NB4 (cell line): ENCODE measurements at regions not wholly inside any gene's neighbourhood (a gene's known extent, or its start where the extent isn't known, plus 50 kb on each side); places are given as distances from the start of the nearest gene placed in this dataset.
"Not testable (repeated sequence)": the region's sequence is repeated elsewhere in the genome, so short reads cannot be mapped to it uniquely, and the experiment has no call there.

Source experiments
- DNase-seq: peaks from one replicate; pipeline ENCODE4 v3.0.0; 2010; ENCODE audit warnings: low read depth
- H3K4me3 ChIP-seq: one replicate; pipeline ENCODE4 v1.5.1; 2011; ENCODE audit warnings: mild to moderate bottlenecking, low read depth, low read length, moderate library complexity
- MYC ChIP-seq: IDR thresholded peaks from 2 replicates; pipeline ENCODE4 v1.6.1; 2011; ENCODE audit warnings: low read depth, low read length
- POLR2A ChIP-seq: IDR thresholded peaks from 2 replicates; pipeline ENCODE4 v1.6.1; 2011; ENCODE audit warnings: mild to moderate bottlenecking; ENCODE audit not compliant: insufficient read length; ENCODE audit errors: extremely low read depth
- TF ChIP-seq, protein P1 (sequence below): IDR thresholded peaks from one replicate; pipeline ENCODE4 v1.5.1; 2012; ENCODE audit warnings: low read depth, low read length
- TF ChIP-seq, protein P2 (sequence below): IDR thresholded peaks from 2 replicates; pipeline ENCODE4 v1.6.1; 2011; ENCODE audit warnings: low read depth, low read length

DNA sequence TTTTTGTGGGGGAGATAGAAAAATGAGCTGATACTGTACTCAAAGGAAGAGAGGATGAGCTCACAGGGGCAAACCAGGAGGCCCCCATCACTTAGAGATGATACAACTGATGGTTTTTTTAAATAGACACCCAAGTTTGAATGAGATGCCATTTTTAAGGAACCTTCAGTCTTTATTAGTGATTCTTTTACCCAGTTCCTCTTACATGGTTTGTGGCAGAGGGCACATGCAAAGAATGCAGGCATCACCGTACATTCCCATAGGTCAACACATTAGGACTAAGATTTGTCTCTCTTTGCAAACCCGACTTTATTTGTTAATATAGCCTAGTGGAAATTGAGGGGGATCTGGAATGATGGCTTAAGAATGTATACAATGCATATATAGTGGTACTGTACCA, 250.9 kb downstream of the ASXL3 start:
- no peak for DNase-seq
- TF ChIP-seq, protein P1, sequence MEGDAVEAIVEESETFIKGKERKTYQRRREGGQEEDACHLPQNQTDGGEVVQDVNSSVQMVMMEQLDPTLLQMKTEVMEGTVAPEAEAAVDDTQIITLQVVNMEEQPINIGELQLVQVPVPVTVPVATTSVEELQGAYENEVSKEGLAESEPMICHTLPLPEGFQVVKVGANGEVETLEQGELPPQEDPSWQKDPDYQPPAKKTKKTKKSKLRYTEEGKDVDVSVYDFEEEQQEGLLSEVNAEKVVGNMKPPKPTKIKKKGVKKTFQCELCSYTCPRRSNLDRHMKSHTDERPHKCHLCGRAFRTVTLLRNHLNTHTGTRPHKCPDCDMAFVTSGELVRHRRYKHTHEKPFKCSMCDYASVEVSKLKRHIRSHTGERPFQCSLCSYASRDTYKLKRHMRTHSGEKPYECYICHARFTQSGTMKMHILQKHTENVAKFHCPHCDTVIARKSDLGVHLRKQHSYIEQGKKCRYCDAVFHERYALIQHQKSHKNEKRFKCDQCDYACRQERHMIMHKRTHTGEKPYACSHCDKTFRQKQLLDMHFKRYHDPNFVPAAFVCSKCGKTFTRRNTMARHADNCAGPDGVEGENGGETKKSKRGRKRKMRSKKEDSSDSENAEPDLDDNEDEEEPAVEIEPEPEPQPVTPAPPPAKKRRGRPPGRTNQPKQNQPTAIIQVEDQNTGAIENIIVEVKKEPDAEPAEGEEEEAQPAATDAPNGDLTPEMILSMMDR = no peak
- TF ChIP-seq MYC (no peak), POLR2A (no peak)
- TF ChIP-seq, protein P2, sequence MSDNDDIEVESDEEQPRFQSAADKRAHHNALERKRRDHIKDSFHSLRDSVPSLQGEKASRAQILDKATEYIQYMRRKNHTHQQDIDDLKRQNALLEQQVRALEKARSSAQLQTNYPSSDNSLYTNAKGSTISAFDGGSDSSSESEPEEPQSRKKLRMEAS = no peak
- no peak overlapping the region for H3K4me3 ChIP-seq

DNA sequence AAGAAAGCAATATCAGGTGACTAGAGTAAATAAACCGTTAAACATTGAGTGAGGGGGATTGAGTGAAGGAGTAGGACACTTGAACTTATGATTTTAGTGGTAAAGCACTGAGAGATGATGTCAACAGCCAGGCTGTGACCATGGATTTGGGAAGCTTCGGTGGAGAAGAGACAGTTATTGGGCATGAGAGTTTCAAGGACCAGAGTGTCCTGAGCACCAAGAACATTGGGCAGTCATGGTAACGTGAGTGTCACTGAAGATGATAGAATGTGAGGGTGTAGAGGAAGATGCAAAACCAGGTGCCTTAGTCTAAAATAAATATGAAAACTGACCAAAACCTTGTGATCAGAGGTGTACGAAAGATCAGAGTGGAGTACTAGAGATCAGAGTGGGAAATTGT, 248.1 kb downstream of the ASXL3 start:
- DNase-seq = no peak
- TF ChIP-seq, protein P2 = no peak
- TF ChIP-seq MYC (no peak), POLR2A (no peak)
- TF ChIP-seq, protein P1 = no peak
- no peak overlapping the region for H3K4me3 ChIP-seq

DNA sequence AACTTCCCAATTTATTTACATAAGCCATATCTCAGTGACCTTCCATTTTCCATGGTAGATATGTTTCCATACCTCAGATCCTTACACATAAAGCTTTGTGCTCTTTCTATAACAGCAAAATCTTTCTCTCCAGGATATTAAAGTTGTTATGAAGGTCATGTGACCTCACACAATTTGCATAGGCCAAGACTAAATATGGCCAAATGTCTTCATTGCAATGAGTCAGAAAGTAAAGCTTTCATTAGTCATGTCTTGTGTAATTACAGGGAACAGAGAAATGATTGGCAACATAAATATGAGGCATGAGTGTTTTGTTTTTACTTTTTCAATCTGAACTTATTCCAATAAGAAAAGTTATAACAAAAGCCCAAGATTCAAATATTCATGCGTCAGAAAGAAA, 243.5 kb downstream of the ASXL3 start:
- no peak for DNase-seq
- TF ChIP-seq, protein P2 = no peak
- TF ChIP-seq MYC (no peak), POLR2A (no peak)
- TF ChIP-seq, protein P1 = no peak
- no peak overlapping the region for H3K4me3 ChIP-seq

DNA sequence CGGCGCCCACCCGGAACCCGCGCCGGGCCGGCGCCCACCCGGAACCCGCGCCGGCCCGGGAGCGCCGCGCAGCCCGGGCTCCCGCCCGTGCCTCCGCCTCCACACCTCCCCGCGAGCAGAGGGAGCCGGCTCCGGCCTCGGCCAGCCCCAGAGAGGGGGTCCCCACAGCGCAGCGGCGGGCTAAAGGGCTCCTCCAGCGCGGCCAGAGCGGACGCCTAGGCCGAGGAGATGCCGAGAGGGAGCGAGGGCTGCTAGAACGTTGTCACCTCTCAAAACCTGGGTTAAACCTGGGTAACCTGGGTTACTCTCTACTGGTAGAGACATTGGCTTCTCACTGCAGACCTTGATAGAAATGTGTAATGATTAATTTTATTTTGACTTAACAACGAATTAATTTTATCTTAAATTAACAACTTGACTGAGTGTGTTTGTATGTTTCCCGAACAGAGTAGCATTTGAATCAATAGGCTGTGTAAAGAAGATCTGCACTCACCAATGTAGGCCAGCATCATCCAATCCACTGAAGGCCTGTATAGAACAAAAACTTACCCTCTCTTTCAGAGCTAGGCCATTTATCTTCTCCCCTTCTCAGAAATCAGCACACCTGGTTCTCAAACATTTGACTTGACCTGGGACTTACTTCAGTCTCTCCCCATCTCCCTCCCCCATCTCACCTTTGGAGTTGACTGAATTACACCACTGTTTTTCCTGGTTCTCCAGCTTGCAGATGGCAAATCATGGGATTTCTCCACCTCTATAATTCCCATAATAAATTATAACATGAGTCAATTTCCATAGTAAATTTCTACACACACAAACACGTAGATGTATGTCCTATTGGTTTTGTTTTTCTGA, 242.7 kb downstream of the ASXL3 start:
- TF ChIP-seq MYC (no peak), POLR2A (no peak)
- TF ChIP-seq, protein P1 = no peak
- TF ChIP-seq, protein P2 = no peak
- DNase-seq = no peak
- H3K4me3 ChIP-seq = no peak overlapping the region

DNA sequence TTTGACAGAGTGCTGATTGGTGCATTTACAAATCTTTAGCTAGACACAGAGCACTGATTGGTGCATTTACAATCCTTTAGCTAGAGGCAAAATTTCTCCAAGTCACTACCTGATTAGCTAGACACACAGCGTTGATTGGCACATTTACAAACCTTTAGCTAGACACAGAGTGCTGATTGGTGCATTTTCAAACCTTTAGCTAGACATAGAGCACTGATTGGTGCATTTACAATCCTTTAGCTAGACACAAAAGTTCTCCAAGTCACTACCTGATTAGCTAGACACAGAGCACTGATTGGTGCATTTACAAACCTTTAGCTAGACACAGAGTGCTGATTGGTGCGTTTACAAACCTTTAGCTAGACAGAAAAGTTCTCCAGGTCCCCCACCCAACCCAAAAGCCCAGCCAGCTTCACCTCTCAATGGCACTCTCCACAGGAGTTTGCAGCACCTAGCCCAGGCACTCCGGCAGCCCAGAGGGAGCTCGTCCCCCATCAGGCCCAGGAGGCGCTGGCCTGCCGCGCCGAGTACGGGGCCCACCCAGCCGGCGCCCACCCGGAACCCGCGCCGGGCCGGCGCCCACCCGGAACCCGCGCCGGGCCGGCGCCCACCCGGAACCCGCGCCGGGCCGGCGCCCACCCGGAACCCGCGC, 241.8 kb downstream of the ASXL3 start:
- H3K4me3 ChIP-seq, DNase-seq: not testable (repeated sequence)

DNA sequence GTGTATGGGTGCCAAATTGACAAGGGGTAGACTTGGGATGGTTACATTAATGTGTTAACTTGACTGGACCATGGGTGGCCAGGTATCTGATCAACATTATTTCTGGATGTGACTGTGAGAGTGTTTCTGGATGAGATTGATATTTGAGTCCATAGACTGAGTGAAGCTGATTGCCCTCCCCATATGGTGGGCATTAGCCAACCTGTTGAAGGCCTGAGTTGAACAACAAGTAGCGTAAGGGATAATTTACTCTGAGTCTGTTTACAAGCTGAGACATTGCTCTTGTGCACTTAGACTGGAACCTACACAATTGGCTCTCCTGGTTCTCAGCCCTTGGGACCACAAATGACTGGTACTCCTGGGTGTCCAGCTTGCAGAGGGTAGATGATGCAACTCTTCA, 240.1 kb downstream of the ASXL3 start:
- no peak for DNase-seq
- TF ChIP-seq, protein P2 = no peak
- no peak for TF ChIP-seq MYC
- no peak for TF ChIP-seq POLR2A
- TF ChIP-seq, protein P1 = no peak
- no peak overlapping the region for H3K4me3 ChIP-seq
